ENCODE measurements at regions not wholly inside any gene's neighbourhood (a gene's known extent, or its start where the extent isn't known, plus 50 kb on each side); places are given as distances from the start of the nearest gene placed in this dataset.

DNA sequence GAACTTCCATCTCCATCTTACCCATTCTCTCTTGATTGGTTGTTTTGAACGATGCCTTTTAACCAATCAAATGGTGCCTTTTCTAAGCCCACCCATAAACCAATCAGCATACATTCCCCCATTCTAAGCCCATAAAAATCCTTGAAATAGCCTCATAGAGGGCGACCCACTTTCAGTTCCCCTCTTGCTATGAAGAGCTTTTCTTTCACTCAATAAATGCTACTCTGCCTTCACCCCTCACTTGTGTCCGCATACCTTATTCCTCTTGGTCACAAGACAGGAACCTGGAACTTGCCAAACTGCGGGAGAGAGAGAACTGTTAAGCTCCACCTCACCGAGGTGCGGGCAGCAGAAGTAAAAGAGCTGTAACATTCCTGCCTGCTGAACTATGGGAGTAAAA lies 1602.0 kb upstream of the LRRTM3 start:
- DNase-seq: no peak

GRCh38 chr10:65325913-65326312 lies 1599.9 kb upstream of the LRRTM3 start:
- no peak for DNase-seq

DNA sequence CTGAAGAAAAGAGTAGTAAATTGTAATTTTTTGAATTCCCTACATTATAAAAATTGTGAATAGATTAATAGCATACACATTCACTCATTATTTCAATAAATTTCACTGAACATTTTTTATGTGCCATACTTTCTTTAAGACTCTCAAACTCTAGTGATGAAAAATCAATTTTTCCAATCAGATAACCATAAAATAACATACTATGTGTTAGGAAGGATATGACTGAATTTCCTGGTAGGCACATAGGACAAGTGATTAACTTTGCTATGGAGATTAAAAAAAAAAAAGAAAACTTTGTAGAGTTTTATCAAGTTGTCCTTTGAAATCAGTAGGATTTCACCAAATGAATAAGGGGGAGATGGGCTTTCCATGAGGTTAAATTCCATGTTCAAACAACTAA lies 1597.3 kb upstream of the LRRTM3 start:
- no peak for DNase-seq

DNA sequence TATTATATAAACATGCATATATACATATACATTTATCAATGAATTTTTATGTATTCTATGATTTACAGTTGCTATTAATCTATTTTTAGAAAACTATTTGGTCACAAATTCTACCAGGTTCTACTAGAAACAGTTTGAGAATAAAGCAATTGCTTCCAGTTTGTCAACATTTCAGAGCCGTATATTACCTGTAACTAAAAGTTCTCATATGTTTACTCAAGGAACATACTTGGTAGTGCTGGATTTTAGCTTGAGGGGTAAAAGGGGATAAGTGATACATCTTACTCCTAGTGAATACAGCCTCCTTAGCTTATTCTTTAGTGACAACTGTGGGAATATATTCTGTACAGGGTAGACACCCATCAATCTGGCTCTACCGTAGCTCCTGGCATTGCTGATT lies 1590.5 kb upstream of the LRRTM3 start:
- DNase-seq: no peak

DNA sequence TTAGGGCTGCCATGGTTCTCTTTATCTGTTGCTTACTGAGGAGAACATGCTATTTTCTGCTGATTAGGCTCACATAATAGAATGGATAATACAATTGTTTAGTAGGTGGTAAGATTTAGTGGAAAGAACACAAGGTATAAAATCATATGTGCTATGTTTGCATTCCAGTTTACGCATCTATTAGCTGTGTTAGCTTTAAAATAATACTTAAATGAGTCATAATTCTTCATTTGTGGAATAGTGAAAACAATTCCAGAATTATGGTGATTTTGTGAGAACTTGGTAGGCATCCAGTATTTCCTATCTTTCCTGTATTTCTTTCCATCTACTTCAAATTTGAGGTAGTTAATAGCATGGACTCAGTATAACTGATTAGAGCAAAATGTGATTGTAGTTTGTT lies 1585.5 kb upstream of the LRRTM3 start:
- DNase-seq: no peak

- DNase-seq: no peak
Observed at GRCh38 chr10:65341323-65341925, 1584.4 kb upstream of the LRRTM3 start.

DNA sequence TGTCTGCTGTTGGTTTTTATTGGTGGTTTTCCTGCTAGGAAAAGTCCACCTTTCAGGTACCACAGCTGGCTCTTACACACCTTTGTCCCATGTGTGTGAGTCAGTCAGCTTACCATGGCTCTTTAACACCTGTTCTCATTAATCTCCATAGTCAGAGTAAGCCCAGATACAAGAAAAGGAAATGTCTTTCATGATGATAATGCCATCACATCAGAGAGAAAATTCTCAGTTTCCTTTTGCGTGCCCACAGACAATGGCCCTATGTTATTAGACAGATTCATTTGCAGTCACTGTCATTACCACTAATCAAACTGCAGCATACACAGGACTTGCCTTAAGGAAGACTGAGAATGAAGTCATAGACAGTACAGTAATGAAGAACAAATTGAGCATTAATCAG lies 1583.6 kb upstream of the LRRTM3 start:
- DNase-seq: no peak

DNA sequence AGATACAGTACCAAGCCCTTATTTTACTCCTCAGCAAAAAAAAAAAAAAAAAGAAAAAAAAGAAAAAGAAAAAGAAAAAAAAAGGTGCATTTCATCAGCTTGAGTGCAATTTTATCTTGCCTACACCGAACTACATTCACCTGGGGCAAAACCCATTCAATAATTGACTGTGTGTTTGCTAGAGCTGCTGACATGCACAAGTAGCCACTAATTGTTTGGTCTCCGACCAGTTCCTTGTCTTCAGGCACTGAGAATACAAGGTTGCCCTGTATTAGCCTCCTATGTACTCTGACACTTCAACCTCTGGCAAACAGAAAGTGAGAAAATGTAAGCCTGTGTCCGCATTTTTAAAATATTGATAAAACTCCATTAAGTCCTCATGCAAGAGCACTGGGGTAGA lies 1579.4 kb upstream of the LRRTM3 start:
- DNase-seq: no peak

- DNase-seq: no peak
Observed at GRCh38 chr10:65348637-65349036, 1577.2 kb upstream of the LRRTM3 start.

GRCh38 chr10:65350611-65351010 lies 1575.2 kb upstream of the LRRTM3 start:
- DNase-seq: no peak

GRCh38 chr10:65355141-65355680 lies 1570.6 kb upstream of the LRRTM3 start:
- DNase-seq: no peak

DNA sequence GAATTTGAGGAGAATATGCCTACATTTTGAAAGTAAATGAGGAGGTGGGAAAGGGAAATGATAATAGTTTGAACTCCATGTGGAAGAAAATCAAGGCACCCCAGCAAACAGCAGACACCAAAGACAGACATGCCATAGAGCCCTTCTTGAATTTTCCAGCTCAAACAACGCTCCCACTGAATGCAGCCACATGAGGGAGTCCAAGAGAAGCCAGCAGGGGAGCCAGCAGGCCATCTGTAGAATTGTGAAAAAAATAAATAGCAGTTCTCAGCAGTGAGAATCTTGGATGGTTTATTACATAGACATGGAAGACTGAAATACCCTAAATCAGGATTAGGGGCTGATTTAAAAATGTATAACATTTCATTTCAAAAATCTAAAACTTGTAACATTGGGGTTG lies 1567.3 kb upstream of the LRRTM3 start:
- no peak for DNase-seq

DNA sequence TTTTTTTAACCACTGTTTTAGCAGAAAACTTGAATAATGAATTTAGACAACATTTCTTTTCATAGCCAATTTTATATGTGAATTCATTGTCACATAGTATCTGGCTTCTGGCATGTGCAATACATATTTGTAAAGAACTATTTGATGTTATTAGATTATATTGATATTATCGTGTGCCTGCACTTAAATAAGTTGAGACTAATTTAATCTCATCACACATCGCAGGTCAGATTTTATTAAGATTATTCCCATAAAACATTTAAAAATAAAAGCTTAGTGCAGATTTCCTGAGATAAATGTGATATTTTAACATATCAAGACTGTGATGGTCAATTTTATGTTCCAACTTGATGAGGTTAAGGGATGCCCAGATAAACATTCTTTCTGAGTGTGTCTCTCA lies 1565.3 kb upstream of the LRRTM3 start:
- no peak for DNase-seq

DNA sequence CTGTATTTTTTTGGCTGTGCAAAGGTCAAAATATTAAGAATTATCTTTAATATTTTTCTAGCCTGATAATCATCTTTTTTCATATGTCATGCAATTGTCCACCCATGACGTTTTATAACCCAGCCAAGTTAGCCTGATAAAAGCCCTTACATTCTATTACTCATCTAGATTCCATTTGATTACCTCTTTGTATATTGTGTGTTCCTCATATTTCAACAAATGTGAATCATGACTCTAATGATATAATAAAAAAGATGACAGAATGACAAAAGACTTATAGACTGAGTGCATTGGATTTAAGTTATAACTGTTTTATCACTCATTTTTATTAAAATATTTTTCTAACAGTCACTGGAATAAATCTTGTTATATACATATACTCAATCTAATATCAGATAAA lies 1560.0 kb upstream of the LRRTM3 start:
- DNase-seq: no peak

DNA sequence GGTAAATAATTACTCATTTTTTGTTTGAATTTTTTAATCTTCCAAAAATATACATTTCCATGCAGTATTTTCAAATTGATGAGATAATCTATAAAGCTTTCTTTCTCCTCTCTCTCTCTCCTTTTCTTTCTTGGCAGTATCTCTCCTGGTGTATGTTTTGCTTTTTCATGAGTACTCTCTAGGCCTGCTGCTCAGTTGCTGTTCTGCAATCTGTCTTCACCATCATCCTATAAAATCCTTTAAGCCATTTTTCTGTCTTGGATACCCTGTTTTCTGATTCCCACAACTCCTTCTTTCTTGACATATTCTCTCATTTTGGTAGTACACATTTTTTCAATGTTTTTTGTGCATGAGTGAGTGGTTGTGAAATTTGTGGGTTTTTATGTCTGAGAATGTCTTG lies 1558.1 kb upstream of the LRRTM3 start:
- no peak for DNase-seq

- no peak for DNase-seq
Observed at GRCh38 chr10:65375528-65375927, 1550.3 kb upstream of the LRRTM3 start.

- DNase-seq: no peak
Observed at GRCh38 chr10:65377687-65378086, 1548.1 kb upstream of the LRRTM3 start.

DNA sequence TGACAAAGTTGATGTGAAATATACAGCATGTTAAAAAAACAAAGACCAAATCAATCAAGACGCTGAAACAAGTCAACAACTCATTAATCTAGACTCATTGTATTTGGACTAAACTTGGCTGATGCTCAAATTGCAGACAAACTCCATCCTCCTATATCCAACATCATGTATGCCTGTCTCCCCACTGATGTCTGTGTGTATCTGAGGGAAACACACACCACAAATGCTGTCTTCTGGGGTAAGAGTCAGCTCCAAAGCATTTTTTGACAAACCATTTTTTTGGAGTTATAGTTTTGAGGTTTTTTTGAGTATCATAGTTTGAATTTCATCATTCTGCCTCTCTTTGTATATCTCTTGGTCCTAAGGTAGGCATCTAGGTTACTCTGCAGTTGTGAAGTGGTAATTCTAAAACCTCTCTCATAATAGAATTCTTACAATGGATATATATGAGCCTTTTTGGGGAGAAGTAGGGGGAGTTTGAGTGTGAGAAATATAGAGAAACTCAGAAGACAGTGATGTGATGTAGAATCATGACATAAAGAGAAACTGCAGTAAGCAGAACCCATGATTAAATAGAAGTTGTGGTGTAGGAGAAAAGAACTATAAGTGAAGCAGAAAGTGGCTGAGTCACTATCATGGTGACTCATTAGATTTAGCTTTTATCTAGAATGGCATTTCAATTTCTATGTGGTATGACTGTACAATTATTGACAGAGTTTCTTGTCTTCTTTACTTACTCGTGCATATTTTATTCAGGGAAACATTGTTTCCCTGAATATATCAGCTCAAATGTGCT lies 1531.1 kb upstream of the LRRTM3 start:
- DNase-seq: no peak

DNA sequence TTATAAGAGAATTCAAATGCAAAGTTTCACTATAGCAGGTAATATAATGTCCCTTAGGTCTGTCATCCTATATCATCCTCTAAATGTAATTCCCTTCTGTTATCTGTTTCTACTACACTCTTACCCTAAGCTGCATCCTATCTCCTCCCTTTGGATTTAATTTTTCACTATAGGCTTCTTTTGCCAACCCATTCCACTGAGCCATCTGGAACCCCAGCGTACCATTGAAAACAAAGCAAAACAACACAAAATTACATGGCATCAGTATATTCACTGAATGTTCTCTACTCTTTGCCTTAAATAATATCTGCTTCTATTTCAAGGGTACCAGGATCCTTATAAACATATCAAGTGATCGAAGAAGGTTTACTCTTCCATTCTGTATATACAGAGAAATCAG lies 1530.2 kb upstream of the LRRTM3 start:
- DNase-seq: no peak

DNA sequence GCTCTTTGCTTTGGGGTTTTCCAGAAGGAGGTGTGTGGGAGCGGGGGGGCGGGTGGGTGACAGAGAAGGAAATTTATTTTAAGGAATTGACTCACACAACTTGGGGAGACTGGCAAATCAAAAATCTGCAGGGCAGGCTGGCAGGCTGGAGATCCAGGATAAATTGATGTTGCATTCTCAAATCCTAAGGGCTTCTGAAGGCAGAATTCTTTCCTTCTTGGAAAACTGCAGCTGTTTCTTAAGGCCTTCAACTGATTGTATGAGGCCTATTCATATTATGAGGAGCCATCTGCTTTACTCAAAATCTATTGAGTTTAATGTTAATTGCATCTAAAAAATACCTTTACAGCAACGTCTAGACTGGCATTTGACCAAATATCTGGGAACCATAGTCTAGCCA lies 1528.8 kb upstream of the LRRTM3 start:
- DNase-seq: no peak

- no peak for DNase-seq
Observed at GRCh38 chr10:65408401-65408800, 1517.4 kb upstream of the LRRTM3 start.

DNA sequence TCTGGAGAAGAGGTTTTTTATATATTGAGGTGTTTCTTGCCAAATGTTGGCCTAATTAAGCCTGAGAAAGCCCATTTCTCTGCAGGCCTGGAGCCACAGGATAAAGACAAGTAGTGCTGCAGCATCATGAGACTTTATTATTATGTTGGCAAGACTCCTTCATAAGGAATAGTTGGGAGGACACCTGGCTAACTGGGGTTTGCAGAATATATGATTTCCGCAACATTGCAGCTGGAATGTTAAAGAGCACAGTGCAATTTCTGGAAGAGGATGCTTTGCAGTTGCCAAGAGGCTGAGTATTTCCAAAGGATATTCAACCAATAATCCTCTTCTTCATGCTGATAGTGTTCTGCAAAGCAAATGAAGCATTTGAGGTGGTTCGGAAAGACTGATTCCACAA lies 1512.8 kb upstream of the LRRTM3 start:
- DNase-seq: no peak

DNA sequence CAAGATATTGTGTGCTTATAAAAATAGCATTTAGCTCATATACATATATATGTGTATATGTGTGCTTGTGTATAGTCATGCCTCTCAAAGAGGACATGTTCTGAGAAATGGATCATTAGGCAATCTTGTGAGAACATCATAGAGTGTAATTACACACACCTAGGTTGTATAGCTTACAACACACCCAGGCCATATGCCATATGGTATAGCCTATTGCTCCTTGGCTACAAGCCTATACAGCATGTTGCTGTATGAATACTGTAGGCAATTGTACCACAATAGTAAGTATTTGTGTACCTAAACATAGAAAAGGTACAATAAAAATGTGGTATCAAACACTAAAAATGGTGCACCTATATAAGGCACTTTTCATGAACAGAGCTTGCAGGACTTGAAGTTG lies 1510.5 kb upstream of the LRRTM3 start:
- no peak for DNase-seq

DNA sequence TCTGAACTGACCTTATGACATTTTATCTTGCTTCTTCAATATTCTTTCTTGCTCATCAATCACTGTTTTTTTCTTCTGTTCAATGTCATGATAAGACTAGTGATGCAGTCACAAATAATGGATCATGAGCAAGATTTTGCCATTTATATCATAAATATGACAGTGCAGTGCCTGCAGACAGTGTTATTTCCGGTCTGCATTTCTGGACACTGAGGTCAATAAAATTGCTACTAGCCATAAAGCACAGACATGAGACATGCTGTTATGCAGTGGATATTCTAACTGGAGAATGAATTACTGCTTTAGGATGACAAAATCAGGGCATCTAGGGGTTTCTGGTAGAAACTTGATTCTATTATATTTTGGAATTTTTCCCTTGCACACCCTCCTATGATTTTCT lies 1509.7 kb upstream of the LRRTM3 start:
- no peak for DNase-seq

GRCh38 chr10:65419629-65420028 lies 1506.2 kb upstream of the LRRTM3 start:
- DNase-seq: no peak

Data from CD4-positive, alpha-beta T cell treated with Interleukin-6 for 4 hours (primary cell).